ENCODE measurements at regions not wholly inside any gene's neighbourhood (a gene's known extent, or its start where the extent isn't known, plus 50 kb on each side); places are given as distances from the start of the nearest gene placed in this dataset.

GRCh38 chr11:116071241-116071640, 567.0 kb upstream of the CADM1 start:
- no peak for TF ChIP-seq CTCF (IDR thresholded peaks at IDR 0.05)
- TF ChIP-seq POLR2A (IDR thresholded peaks at IDR 0.05): no peak
